Loucy (cell line): ENCODE measurements at regions not wholly inside any gene's neighbourhood (a gene's known extent, or its start where the extent isn't known, plus 50 kb on each side); places are given as distances from the start of the nearest gene placed in this dataset.

Source experiments
- CTCF ChIP-seq: fragments of 200-600 bp; sonication (generic); conservative IDR thresholded peaks from 2 replicates; pipeline ENCODE4 v1.5.1; 2014; ENCODE audit warnings: mild to moderate bottlenecking, antibody characterized with exemption, low read length
- EZH2phosphoT487 ChIP-seq: fragments of 200-600 bp; IDR thresholded peaks from 2 replicates; pipeline ENCODE4 v1.6.1; 2018; ENCODE audit warnings: antibody characterized with exemption, mild to moderate bottlenecking, moderate library complexity, borderline replicate concordance

GRCh38 chr18:43442571-43442970 is 165.3 kb upstream of the SYT4 start:
- no peak for TF ChIP-seq CTCF
- TF ChIP-seq EZH2phosphoT487 = no peak
